Stimulated activated memory B cell treated with anti-CD40 and anti-IgM and Interleukin-4, amounts not matched to agents 10 μg/mL and 1 μg/mL and 100 μg/mL, for 72 hours (primary cell): ENCODE measurements at regions not wholly inside any gene's neighbourhood (a gene's known extent, or its start where the extent isn't known, plus 50 kb on each side); places are given as distances from the start of the nearest gene placed in this dataset.
"Not testable (repeated sequence)": the region's sequence is repeated elsewhere in the genome, so short reads cannot be mapped to it uniquely, and the experiment has no call there.

Source experiments
- ATAC-seq: fragments of 150-1000 bp; cut with Tn5 transposase; 2 replicates; pipeline ENCODE4 v1.10.0; 2021
- H3K27ac Mint-ChIP-seq: one replicate; pipeline ENCODE4 v1.8.0; 2022; ENCODE audit warnings: mild to moderate bottlenecking, mixed read lengths
- H3K27me3 Mint-ChIP-seq: one replicate; pipeline ENCODE4 v1.8.0; 2022; ENCODE audit warnings: mixed read lengths
- H3K36me3 Mint-ChIP-seq: one replicate; pipeline ENCODE4 v1.8.0; 2022; ENCODE audit warnings: mixed read lengths
- H3K4me1 Mint-ChIP-seq: one replicate; pipeline ENCODE4 v1.8.0; 2022; ENCODE audit warnings: mixed read lengths
- H3K4me3 Mint-ChIP-seq: one replicate; pipeline ENCODE4 v1.8.0; 2022; ENCODE audit warnings: mild to moderate bottlenecking, moderate library complexity, mixed read lengths
- H3K9me3 Mint-ChIP-seq: one replicate; pipeline ENCODE4 v1.8.0; 2022; ENCODE audit warnings: mixed read lengths

- ATAC-seq = no peak
- H3K27ac Mint-ChIP-seq = no peak overlapping the region
- H3K36me3 Mint-ChIP-seq = no peaks in the 10 kb centered on the region
- peaks cover 19% of the 10 kb centered on the region for H3K4me1 Mint-ChIP-seq
- peaks cover 27% of the 10 kb centered on the region for H3K27me3 Mint-ChIP-seq
- no peak overlapping the region for H3K4me3 Mint-ChIP-seq
- peaks cover 3% of the 10 kb centered on the region for H3K9me3 Mint-ChIP-seq
Observed at GRCh38 chr13:110816500-110816899, 98.4 kb downstream of the ANKRD10 start.

GRCh38 chr13:110817143-110817542 is 97.7 kb downstream of the ANKRD10 start:
- H3K4me3 Mint-ChIP-seq = no peak overlapping the region
- H3K9me3 Mint-ChIP-seq = peaks cover 3% of the 10 kb centered on the region
- H3K4me1 Mint-ChIP-seq = peaks cover 13% of the 10 kb centered on the region
- H3K27me3 Mint-ChIP-seq = peaks cover 20% of the 10 kb centered on the region
- no peak for ATAC-seq
- H3K27ac Mint-ChIP-seq = no peak overlapping the region
- no peaks in the 10 kb centered on the region for H3K36me3 Mint-ChIP-seq

GRCh38 chr13:110818747-110819146 is 96.1 kb downstream of the ANKRD10 start:
- H3K4me3 Mint-ChIP-seq = no peak overlapping the region
- H3K27ac Mint-ChIP-seq = no peak overlapping the region
- H3K36me3 Mint-ChIP-seq = no peaks in the 10 kb centered on the region
- H3K27me3 Mint-ChIP-seq = peaks cover 4% of the 10 kb centered on the region
- H3K9me3 Mint-ChIP-seq = no peaks in the 10 kb centered on the region
- H3K4me1 Mint-ChIP-seq = peaks cover 6% of the 10 kb centered on the region
- no peak for ATAC-seq

- Mint-ChIP-seq H3K4me3 (no peak overlapping the region), H3K27me3 (no peaks in the 10 kb centered on the region), H3K27ac (no peak overlapping the region), H3K4me1 (peaks cover 6% of the 10 kb centered on the region), H3K36me3 (no peaks in the 10 kb centered on the region), H3K9me3 (no peaks in the 10 kb centered on the region)
- ATAC-seq = peak; percentile 83
Observed at GRCh38 chr13:110819203-110820014, 95.5 kb downstream of the ANKRD10 start.

GRCh38 chr13:110820322-110820721 is 94.5 kb downstream of the ANKRD10 start:
- no peak for ATAC-seq
- peaks cover 6% of the 10 kb centered on the region for H3K4me1 Mint-ChIP-seq
- no peaks in the 10 kb centered on the region for H3K27me3 Mint-ChIP-seq
- H3K36me3 Mint-ChIP-seq = no peaks in the 10 kb centered on the region
- H3K4me3 Mint-ChIP-seq = no peak overlapping the region
- no peak overlapping the region for H3K27ac Mint-ChIP-seq
- no peaks in the 10 kb centered on the region for H3K9me3 Mint-ChIP-seq

GRCh38 chr13:110821837-110822668 is 92.8 kb downstream of the ANKRD10 start:
- not testable (repeated sequence) for ATAC-seq, H3K9me3 Mint-ChIP-seq, H3K27me3 Mint-ChIP-seq, H3K36me3 Mint-ChIP-seq, H3K27ac Mint-ChIP-seq, H3K4me1 Mint-ChIP-seq, H3K4me3 Mint-ChIP-seq

- Mint-ChIP-seq H3K4me1 (peaks cover 6% of the 10 kb centered on the region), H3K27me3 (no peaks in the 10 kb centered on the region), H3K4me3 (no peak overlapping the region), H3K36me3 (no peaks in the 10 kb centered on the region), H3K9me3 (no peaks in the 10 kb centered on the region), H3K27ac (no peak overlapping the region)
- no peak for ATAC-seq
Observed at GRCh38 chr13:110822669-110822945, 92.3 kb downstream of the ANKRD10 start.

- Mint-ChIP-seq H3K4me1 (no peaks in the 10 kb centered on the region), H3K27me3 (peaks cover under 1% of the 10 kb centered on the region)
Observed at GRCh38 chr13:110824702-110825300, 90.1 kb downstream of the ANKRD10 start.

GRCh38 chr13:110825516-110825915 is 89.4 kb downstream of the ANKRD10 start:
- H3K36me3 Mint-ChIP-seq = no peaks in the 10 kb centered on the region
- H3K4me1 Mint-ChIP-seq = no peaks in the 10 kb centered on the region
- no peaks in the 10 kb centered on the region for H3K9me3 Mint-ChIP-seq
- peaks cover 8% of the 10 kb centered on the region for H3K27me3 Mint-ChIP-seq
- H3K27ac Mint-ChIP-seq = no peak overlapping the region
- no peak for ATAC-seq
- H3K4me3 Mint-ChIP-seq = no peak overlapping the region

More at GRCh38 chr13:110824702-110825300, 90.1 kb downstream of the ANKRD10 start:
- H3K27ac Mint-ChIP-seq = no peak overlapping the region
- no peak overlapping the region for H3K4me3 Mint-ChIP-seq
- H3K36me3 Mint-ChIP-seq = no peaks in the 10 kb centered on the region
- H3K9me3 Mint-ChIP-seq = no peaks in the 10 kb centered on the region
- ATAC-seq = no peak

- Mint-ChIP-seq H3K27ac (no peak overlapping the region), H3K9me3 (no peaks in the 10 kb centered on the region), H3K27me3 (peaks cover 14% of the 10 kb centered on the region), H3K36me3 (no peaks in the 10 kb centered on the region), H3K4me1 (no peaks in the 10 kb centered on the region), H3K4me3 (no peak overlapping the region)
- no peak for ATAC-seq
Observed at GRCh38 chr13:110826101-110826500, 88.8 kb downstream of the ANKRD10 start.

GRCh38 chr13:110826861-110827672 is 87.8 kb downstream of the ANKRD10 start:
- Mint-ChIP-seq H3K27ac (no peak overlapping the region), H3K4me1 (no peaks in the 10 kb centered on the region), H3K9me3 (no peaks in the 10 kb centered on the region), H3K27me3 (peaks cover 23% of the 10 kb centered on the region), H3K4me3 (no peak overlapping the region), H3K36me3 (no peaks in the 10 kb centered on the region)
- no peak for ATAC-seq
